Activated naive CD8-positive, alpha-beta T cell treated with anti-CD3 and anti-CD28 coated beads, Interleukin-2, amount 10 ng/mL, durations not matched to agents 7 days and 5 days (primary cell): ENCODE measurements at regions not wholly inside any gene's neighbourhood (a gene's known extent, or its start where the extent isn't known, plus 50 kb on each side); places are given as distances from the start of the nearest gene placed in this dataset.
"Not testable (repeated sequence)": the region's sequence is repeated elsewhere in the genome, so short reads cannot be mapped to it uniquely, and the experiment has no call there.

Experiments used
- ATAC-seq: fragments of 150-1000 bp; cut with Tn5 transposase; one replicate; pipeline ENCODE4 v1.10.0; 2021; ENCODE audit warnings: low read depth, moderate library complexity
- POLR2A ChIA-PET: fragments of 350-600 bp; sonication (Branson Sonifier 250); formaldehyde crosslinking; loops from one replicate; lab custom pipeline; 2021; ENCODE audit warnings: antibody characterized with exemption; lab: Charles Lee
- DNase-seq: peaks from one replicate; pipeline ENCODE4 v3.0.0; 2021
- H3K27ac Mint-ChIP-seq: one replicate; pipeline ENCODE4 v1.8.0; 2022; ENCODE audit warnings: mild to moderate bottlenecking, mixed read lengths
- H3K27me3 Mint-ChIP-seq: one replicate; pipeline ENCODE4 v1.8.0; 2022; ENCODE audit warnings: mild to moderate bottlenecking, moderate library complexity, mixed read lengths
- H3K36me3 Mint-ChIP-seq: one replicate; pipeline ENCODE4 v1.8.0; 2021; ENCODE audit warnings: mild to moderate bottlenecking, mixed read lengths
- H3K4me1 Mint-ChIP-seq: one replicate; pipeline ENCODE4 v1.8.0; 2021; ENCODE audit warnings: mixed read lengths
- H3K4me3 Mint-ChIP-seq: one replicate; pipeline ENCODE4 v1.8.0; 2022; ENCODE audit warnings: mild to moderate bottlenecking, moderate library complexity, mixed read lengths
- H3K9me3 Mint-ChIP-seq: one replicate; pipeline ENCODE4 v1.8.0; 2021; ENCODE audit warnings: mixed read lengths

- POLR2A ChIA-PET, result no interaction called here
- ATAC-seq (no peak), DNase-seq (no peak)
- no peaks in the 10 kb centered on the region for H3K4me1 Mint-ChIP-seq
- no peaks in the 10 kb centered on the region for H3K36me3 Mint-ChIP-seq
- no peaks in the 10 kb centered on the region for H3K27me3 Mint-ChIP-seq
- H3K27ac Mint-ChIP-seq, result no peak overlapping the region
- no peaks in the 10 kb centered on the region for H3K9me3 Mint-ChIP-seq
- H3K4me3 Mint-ChIP-seq, result no peak overlapping the region
Measured at GRCh38 chr10:35870665-35871310, 228.7 kb upstream of the FZD8 start.

- H3K4me1 Mint-ChIP-seq, H3K4me3 Mint-ChIP-seq, ATAC-seq, H3K27ac Mint-ChIP-seq, DNase-seq, H3K36me3 Mint-ChIP-seq, H3K27me3 Mint-ChIP-seq, H3K9me3 Mint-ChIP-seq, POLR2A ChIA-PET: not testable (repeated sequence)
Measured at GRCh38 chr10:35858676-35859283, 216.7 kb upstream of the FZD8 start.

GRCh38 chr10:35857860-35858259, 215.8 kb upstream of the FZD8 start:
- peaks cover 4% of the 10 kb centered on the region for H3K9me3 Mint-ChIP-seq
- DNase-seq, result no peak
- H3K4me1 Mint-ChIP-seq, result no peaks in the 10 kb centered on the region
- H3K27ac Mint-ChIP-seq, result no peak overlapping the region
- no peaks in the 10 kb centered on the region for H3K36me3 Mint-ChIP-seq
- no peaks in the 10 kb centered on the region for H3K27me3 Mint-ChIP-seq
- POLR2A ChIA-PET, result no interaction called here
- no peak overlapping the region for H3K4me3 Mint-ChIP-seq
- no peak for ATAC-seq

- no peaks in the 10 kb centered on the region for H3K27me3 Mint-ChIP-seq
- ATAC-seq (no peak), DNase-seq (no peak)
- H3K36me3 Mint-ChIP-seq, result no peaks in the 10 kb centered on the region
- H3K4me1 Mint-ChIP-seq, result no peaks in the 10 kb centered on the region
- no peak overlapping the region for H3K27ac Mint-ChIP-seq
- peaks cover 4% of the 10 kb centered on the region for H3K9me3 Mint-ChIP-seq
- H3K4me3 Mint-ChIP-seq, result no peak overlapping the region
- POLR2A ChIA-PET, result no interaction called here
Measured at GRCh38 chr10:35855155-35855947, 213.3 kb upstream of the FZD8 start.

- H3K27me3 Mint-ChIP-seq, result no peaks in the 10 kb centered on the region
- POLR2A ChIA-PET, result no interaction called here
- ATAC-seq (no peak), DNase-seq (no peak)
- no peak overlapping the region for H3K27ac Mint-ChIP-seq
- H3K9me3 Mint-ChIP-seq, result peaks cover 4% of the 10 kb centered on the region
- no peaks in the 10 kb centered on the region for H3K4me1 Mint-ChIP-seq
- no peaks in the 10 kb centered on the region for H3K36me3 Mint-ChIP-seq
- H3K4me3 Mint-ChIP-seq, result no peak overlapping the region
Measured at GRCh38 chr10:35854661-35855060, 212.6 kb upstream of the FZD8 start.

GRCh38 chr10:35852721-35853120, 210.6 kb upstream of the FZD8 start:
- no peak overlapping the region for H3K27ac Mint-ChIP-seq
- ATAC-seq, result no peak
- POLR2A ChIA-PET, result no interaction called here
- no peak for DNase-seq
- H3K9me3 Mint-ChIP-seq, result peaks cover 4% of the 10 kb centered on the region
- H3K27me3 Mint-ChIP-seq, result peaks cover 3% of the 10 kb centered on the region
- no peak overlapping the region for H3K4me3 Mint-ChIP-seq
- no peaks in the 10 kb centered on the region for H3K4me1 Mint-ChIP-seq
- H3K36me3 Mint-ChIP-seq, result no peaks in the 10 kb centered on the region

GRCh38 chr10:35848412-35848811, 206.3 kb upstream of the FZD8 start:
- POLR2A ChIA-PET, result no interaction called here

GRCh38 chr10:35844686-35845085, 202.6 kb upstream of the FZD8 start:
- Mint-ChIP-seq H3K4me3 (no peak overlapping the region), H3K9me3 (peaks cover 3% of the 10 kb centered on the region), H3K4me1 (no peaks in the 10 kb centered on the region), H3K27me3 (peaks cover 3% of the 10 kb centered on the region), H3K27ac (no peak overlapping the region), H3K36me3 (no peaks in the 10 kb centered on the region)
- POLR2A ChIA-PET, result no interaction called here
- ATAC-seq (no peak), DNase-seq (no peak)

More at GRCh38 chr10:35848412-35848811, 206.3 kb upstream of the FZD8 start:
- Mint-ChIP-seq H3K27me3 (peaks cover 3% of the 10 kb centered on the region), H3K36me3 (no peaks in the 10 kb centered on the region), H3K4me1 (no peaks in the 10 kb centered on the region), H3K9me3 (no peaks in the 10 kb centered on the region), H3K27ac (no peak overlapping the region), H3K4me3 (no peak overlapping the region)
- no peak for ATAC-seq
- no peak for DNase-seq

- no peak for DNase-seq
- Mint-ChIP-seq H3K9me3 (peaks cover 3% of the 10 kb centered on the region), H3K27me3 (no peaks in the 10 kb centered on the region), H3K4me1 (no peaks in the 10 kb centered on the region), H3K27ac (no peak overlapping the region), H3K36me3 (no peaks in the 10 kb centered on the region), H3K4me3 (no peak overlapping the region)
- no peak for ATAC-seq
- POLR2A ChIA-PET, result no interaction called here
Measured at GRCh38 chr10:35843524-35844181, 201.6 kb upstream of the FZD8 start.

- no peak overlapping the region for H3K27ac Mint-ChIP-seq
- POLR2A ChIA-PET, result no interaction called here
- no peaks in the 10 kb centered on the region for H3K4me1 Mint-ChIP-seq
- no peak overlapping the region for H3K4me3 Mint-ChIP-seq
- no peaks in the 10 kb centered on the region for H3K36me3 Mint-ChIP-seq
- ATAC-seq (no peak), DNase-seq (no peak)
- peaks cover 3% of the 10 kb centered on the region for H3K9me3 Mint-ChIP-seq
- no peaks in the 10 kb centered on the region for H3K27me3 Mint-ChIP-seq
Measured at GRCh38 chr10:35838054-35838453, 196.0 kb upstream of the FZD8 start.

- Mint-ChIP-seq H3K36me3 (no peaks in the 10 kb centered on the region), H3K27ac (no peak overlapping the region), H3K27me3 (no peaks in the 10 kb centered on the region), H3K4me1 (no peaks in the 10 kb centered on the region), H3K9me3 (no peaks in the 10 kb centered on the region), H3K4me3 (no peak overlapping the region)
- ATAC-seq (no peak), DNase-seq (no peak)
- POLR2A ChIA-PET, result no interaction called here
Measured at GRCh38 chr10:35835545-35835944, 193.4 kb upstream of the FZD8 start.

GRCh38 chr10:35834877-35835494, 192.9 kb upstream of the FZD8 start:
- no peak for DNase-seq
- no peak overlapping the region for H3K27ac Mint-ChIP-seq
- no peak overlapping the region for H3K4me3 Mint-ChIP-seq
- H3K9me3 Mint-ChIP-seq, result no peaks in the 10 kb centered on the region
- H3K36me3 Mint-ChIP-seq, result no peaks in the 10 kb centered on the region
- no peaks in the 10 kb centered on the region for H3K27me3 Mint-ChIP-seq
- no peaks in the 10 kb centered on the region for H3K4me1 Mint-ChIP-seq
- ATAC-seq, result no peak
- POLR2A ChIA-PET, result no interaction called here

GRCh38 chr10:35827783-35828182, 185.7 kb upstream of the FZD8 start:
- Mint-ChIP-seq H3K4me1 (no peaks in the 10 kb centered on the region), H3K27ac (no peak overlapping the region), H3K9me3 (no peaks in the 10 kb centered on the region), H3K4me3 (no peak overlapping the region), H3K36me3 (no peaks in the 10 kb centered on the region), H3K27me3 (no peaks in the 10 kb centered on the region)
- DNase-seq, result no peak
- ATAC-seq, result no peak
- POLR2A ChIA-PET, result no interaction called here
